NCI-H2227 (cell line): ENCODE measurements at regions not wholly inside any gene's neighbourhood (a gene's known extent, or its start where the extent isn't known, plus 50 kb on each side); places are given as distances from the start of the nearest gene placed in this dataset.

ENCODE experiments used
- DNase-seq: peaks from one replicate; lab custom pipeline; 2025; ENCODE audit not compliant: unreplicated experiment; lab: John Stamatoyannopoulos, UW

GRCh38 chr1:96349896-96350295, 371.7 kb upstream of the PTBP2 start:
- no peak for DNase-seq

- no peak for DNase-seq
Observed at GRCh38 chr1:96352733-96353132, 368.9 kb upstream of the PTBP2 start.

DNA sequence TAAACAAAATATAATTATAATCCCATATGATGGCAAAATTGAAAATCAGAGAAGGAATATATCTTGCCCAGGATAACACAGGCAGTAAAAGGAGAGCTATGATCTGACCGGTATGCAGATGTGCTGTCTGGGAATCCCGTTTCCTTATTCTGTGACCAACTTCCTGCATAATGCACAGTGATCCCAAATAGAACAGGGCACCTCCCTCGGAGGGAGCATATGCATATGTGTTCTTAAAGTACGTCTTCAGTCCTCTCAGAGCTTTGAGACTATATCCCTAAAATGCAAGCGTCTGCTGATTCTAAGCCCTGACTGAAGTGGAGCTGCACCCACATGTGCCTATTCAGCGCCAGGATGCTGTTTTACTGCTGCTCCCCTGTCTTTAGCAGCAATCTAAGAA, 366.1 kb upstream of the PTBP2 start:
- DNase-seq, result no peak

DNA sequence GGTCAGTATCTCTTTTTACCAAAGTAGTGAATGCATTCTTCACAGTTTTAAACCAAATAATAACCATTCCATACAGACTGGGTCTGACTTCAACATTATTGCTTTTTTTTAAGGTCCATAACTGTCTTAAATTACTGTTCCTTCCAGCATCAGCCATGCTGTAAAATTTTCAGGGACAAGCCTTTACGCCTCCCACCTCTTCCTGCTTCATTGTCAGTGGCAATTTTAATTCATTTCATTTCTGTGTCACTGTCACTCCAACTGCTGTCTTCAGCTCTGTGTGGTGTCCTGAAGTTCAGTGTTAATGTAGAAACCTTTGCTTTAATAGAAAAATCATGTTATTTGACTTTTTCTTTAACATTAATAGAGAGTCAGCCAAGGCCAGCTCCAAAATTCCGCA, 365.6 kb upstream of the PTBP2 start:
- no peak for DNase-seq

- DNase-seq, result no peak
Observed at GRCh38 chr1:96357141-96357765, 364.3 kb upstream of the PTBP2 start.

GRCh38 chr1:96358057-96358456, 363.5 kb upstream of the PTBP2 start:
- DNase-seq, result no peak

- no peak for DNase-seq
Observed at GRCh38 chr1:96360036-96360795, 361.4 kb upstream of the PTBP2 start.

DNA sequence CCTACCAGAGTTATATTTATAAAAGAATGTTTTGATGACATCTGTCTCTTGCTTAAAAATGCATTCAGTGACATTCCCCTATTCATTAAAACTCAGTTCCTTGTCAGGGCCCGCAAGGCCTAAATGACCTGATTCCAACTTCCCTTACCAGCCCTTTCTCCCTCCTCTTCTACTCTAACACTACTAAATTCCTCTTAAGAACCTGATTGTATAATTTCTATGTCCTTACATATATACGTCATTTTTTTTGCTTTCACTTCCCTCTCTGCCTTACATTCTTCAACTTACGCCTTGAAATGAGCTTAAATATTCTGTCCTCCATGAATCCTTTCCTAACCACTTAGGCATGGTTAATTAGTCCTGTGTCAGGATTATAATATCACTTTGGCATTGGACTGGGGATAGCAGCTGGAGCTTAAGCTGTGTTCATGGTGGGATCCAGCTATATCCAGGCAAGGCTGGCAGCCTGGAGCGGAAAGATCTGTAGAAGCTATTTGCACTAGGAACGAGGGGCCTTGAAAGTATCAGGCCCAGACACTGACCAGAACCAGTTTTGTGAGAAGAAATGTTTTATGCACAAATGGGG, 360.2 kb upstream of the PTBP2 start:
- DNase-seq, result no peak

DNA sequence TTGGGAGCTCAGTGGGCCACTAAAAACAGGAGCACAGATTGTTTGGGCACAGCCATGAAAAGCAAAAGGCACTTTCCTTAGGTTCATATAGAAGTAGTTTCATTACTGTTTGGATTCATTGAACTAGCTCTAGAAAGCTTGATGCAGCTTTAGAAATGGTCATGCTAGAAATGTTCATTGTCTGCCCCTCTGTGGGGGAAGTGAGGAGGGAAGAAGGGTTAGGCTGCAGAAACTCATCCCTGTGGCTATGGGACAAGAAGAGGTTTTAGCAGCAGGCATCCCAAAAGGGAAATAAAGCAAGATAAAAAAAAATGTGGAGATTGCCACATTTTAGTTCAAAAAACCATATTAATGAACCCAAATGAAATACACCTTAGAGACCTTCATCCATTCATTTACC, 359.6 kb upstream of the PTBP2 start:
- no peak for DNase-seq

DNA sequence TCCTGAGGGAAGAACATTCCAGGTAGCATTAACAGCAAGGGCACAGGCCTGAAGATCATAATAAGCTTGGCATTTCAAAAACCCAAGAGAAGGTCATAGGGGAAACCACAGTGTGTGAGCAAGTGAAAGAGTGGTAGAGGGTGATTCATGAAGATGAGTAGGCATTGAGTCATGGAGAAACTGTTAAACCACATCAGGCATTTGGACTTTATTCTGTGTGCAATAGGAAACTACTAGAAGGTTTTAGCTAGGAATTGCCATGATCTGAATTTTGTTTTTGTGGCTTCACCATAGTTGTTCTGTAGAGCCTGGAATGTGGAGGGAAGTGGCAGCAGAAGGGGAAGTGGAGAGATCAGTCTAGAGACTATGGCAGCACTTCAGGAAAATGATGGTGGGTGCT, 359.0 kb upstream of the PTBP2 start:
- DNase-seq, result no peak

DNA sequence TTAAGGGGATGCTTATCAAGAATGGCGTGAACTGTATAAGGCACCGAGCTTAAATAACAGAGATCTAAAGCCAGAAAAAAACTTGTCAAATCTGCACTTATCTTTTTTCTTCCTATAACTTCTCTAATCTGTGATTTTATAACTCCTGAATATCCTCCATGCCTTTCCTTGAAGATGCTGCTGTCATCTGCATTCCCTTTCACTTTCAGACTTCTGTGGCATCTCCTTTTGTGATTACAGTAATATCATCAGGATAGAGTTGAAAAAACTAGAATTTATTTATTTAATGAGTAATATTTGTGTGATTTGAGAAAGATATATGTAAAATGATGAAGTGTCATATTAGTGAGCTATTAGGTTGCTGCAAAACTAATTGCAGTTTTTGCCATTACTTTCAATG, 357.8 kb upstream of the PTBP2 start:
- DNase-seq, result no peak

GRCh38 chr1:96364576-96364975, 357.0 kb upstream of the PTBP2 start:
- DNase-seq, result no peak

- no peak for DNase-seq
Observed at GRCh38 chr1:96365076-96365475, 356.5 kb upstream of the PTBP2 start.

- DNase-seq, result no peak
Observed at GRCh38 chr1:96365596-96366390, 355.8 kb upstream of the PTBP2 start.

DNA sequence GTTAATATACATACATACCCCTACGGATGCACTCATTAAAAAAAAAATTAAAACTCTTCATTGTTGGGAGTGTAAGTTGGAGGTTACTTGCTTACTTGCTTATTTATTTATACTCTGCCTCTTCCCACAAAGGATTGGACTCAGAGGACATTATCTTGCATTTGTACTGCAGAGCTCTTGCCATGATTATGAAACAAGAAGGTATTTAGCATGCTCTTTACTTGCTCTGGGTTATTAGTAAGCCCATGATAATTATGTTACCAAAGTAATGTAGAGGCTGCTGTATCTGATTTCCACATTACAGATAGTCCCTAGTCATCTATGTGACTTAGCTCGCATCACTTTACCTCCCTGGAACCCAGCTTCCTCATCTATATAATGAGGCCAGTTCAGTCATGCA, 355.1 kb upstream of the PTBP2 start:
- DNase-seq, result no peak

DNA sequence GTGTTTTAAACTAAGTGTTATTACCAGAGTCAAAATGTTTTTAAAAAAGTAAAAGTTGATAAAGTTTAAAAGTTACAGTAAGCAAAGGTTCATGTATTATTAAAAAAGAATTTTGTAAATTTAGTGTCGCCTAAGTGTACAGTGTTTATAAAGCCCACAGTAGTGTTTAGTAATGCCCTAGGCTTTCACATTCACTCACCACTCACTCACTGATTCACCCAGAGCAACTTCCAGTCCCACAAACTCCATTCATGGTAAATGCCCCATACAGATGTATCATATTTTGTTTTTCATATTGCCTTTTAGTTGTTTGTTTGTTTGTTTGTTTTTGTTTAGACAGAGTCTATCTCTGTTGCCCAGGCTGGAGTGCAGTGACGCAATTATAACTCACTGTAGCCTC, 353.8 kb upstream of the PTBP2 start:
- DNase-seq, result no peak

DNA sequence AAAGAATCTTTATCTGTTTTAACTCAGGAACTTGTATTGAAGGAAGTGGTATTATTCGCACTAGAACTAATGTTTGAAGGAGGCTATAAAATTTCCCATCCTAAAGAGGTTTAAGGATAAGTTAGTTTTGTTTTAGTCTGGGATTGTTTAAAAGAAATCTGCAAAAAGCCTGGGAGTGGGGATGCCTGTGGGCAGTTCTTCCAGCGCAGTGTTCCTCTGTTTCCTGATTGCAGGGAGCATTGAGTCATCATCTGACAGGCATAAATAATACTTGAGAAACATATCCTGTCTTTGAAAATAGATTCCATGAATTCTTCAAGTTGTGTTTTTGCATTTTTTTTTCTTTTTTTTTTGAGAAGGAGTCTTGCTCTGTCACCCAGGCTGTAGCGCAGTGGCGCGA, 350.8 kb upstream of the PTBP2 start:
- no peak for DNase-seq

GRCh38 chr1:96372881-96373280, 348.7 kb upstream of the PTBP2 start:
- DNase-seq, result no peak

GRCh38 chr1:96374076-96374762, 347.4 kb upstream of the PTBP2 start:
- DNase-seq, result no peak

DNA sequence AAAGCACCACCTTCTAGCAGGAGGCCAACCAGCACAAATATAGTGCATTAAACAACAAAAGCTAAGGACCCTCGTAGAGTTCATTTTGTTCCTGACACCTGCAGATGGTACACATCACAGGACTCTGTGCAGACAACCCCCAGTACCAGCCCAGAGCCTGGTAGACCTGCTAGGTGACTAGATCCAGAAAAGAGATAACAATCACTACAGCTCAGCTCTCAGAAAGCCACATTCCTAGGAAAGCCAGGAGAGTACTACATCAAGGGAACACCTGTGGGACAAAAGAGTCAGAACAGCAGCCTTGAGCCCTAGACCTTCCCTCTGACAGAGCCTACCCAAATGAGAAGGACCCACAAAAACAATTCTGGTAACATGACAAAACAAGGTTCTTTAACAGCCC, 344.7 kb upstream of the PTBP2 start:
- DNase-seq, result no peak

- no peak for DNase-seq
Observed at GRCh38 chr1:96384611-96385010, 337.0 kb upstream of the PTBP2 start.
